ENCODE measurements at regions not wholly inside any gene's neighbourhood (a gene's known extent, or its start where the extent isn't known, plus 50 kb on each side); places are given as distances from the start of the nearest gene placed in this dataset.

DNA sequence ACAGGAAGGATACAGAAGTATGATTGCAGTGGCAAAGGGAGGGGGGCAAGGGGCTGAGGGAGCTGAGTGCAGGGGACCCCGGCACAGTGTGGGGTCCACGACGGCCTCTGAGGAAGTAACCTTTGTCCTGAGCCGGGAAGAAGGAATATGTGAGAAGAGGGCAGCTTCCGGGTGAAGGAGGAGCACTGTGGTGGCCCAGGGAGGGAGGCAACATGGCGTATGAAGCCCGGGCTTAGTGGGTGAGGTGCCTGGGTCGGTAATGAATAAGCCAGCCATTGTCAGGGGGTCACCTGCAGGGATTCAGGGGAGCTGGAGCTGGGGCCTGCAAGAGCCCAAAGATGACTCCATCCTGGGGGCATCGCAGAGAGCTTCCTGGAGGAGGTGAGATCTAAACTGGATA lies 200.4 kb downstream of the FOXD2 start:
- Histone ChIP-seq H3K79me1 (replicated peaks; ENCODE audit: low read length, poor library complexity, severe bottlenecking) (no peaks in the 10 kb centered on the region), H3K4me3 (ENCODE audit: insufficient read depth in 1 of 2, low read depth in 1 of 2, low read length in 2 of 2) (no peak overlapping the region), H4K91ac (ENCODE audit: low read length) (peak overlapping the region; percentile 12), H3K27ac (ENCODE audit: low read length, poor library complexity, severe bottlenecking) (no peak overlapping the region), H3K18ac (ENCODE audit: low read depth in 1 of 2, low read length in 2 of 2) (no peak overlapping the region), H2BK120ac (ENCODE audit: low read depth, low read length) (no peak overlapping the region), H2BK15ac (ENCODE audit: low read depth, poor library complexity, severe bottlenecking) (no peak overlapping the region), H4K8ac (ENCODE audit: low read length) (no peak overlapping the region), H3K36me3 (ENCODE audit: control insufficient read depth in 1 of 2, insufficient read depth in 2 of 2, low read depth in 1 of 2, low read length in 2 of 2) (no peaks in the 10 kb centered on the region), H3K23ac (ENCODE audit: low read length in 2 of 2) (no peak overlapping the region), H2BK12ac (ENCODE audit: low read length in 2 of 2) (no peak overlapping the region), H3K9me3 (ENCODE audit: control insufficient read depth, low read length) (no peaks in the 10 kb centered on the region), H3K27me3 (ENCODE audit: control insufficient read depth in 1 of 2, insufficient read depth in 1 of 2, low read length in 2 of 2) (peaks cover 7 to 22% of the 10 kb centered on the region in 2 experiments), H3K9ac (ENCODE audit: low read length) (no peak overlapping the region), H3K4me1 (ENCODE audit: control insufficient read depth, insufficient read depth, low read depth, low read length) (no peaks in the 10 kb centered on the region), H3K4me2 (ENCODE audit: low read length, poor library complexity, severe bottlenecking) (no peak overlapping the region), H2AFZ (ENCODE audit: low read depth, low read length) (no peak overlapping the region), H2BK5ac (ENCODE audit: low read depth, low read length, poor library complexity, severe bottlenecking) (no peak overlapping the region), H2AK5ac (ENCODE audit: low read length, severe bottlenecking) (no peak overlapping the region), H3K14ac (ENCODE audit: low read length in 2 of 2) (no peak overlapping the region), H3K4ac (ENCODE audit: low read depth in 1 of 2, low read length in 2 of 2) (no peak overlapping the region)
- no peak for DNase-seq
- WGBS, result 79% methylated on average over 9 of the region's 9 CpGs

DNA sequence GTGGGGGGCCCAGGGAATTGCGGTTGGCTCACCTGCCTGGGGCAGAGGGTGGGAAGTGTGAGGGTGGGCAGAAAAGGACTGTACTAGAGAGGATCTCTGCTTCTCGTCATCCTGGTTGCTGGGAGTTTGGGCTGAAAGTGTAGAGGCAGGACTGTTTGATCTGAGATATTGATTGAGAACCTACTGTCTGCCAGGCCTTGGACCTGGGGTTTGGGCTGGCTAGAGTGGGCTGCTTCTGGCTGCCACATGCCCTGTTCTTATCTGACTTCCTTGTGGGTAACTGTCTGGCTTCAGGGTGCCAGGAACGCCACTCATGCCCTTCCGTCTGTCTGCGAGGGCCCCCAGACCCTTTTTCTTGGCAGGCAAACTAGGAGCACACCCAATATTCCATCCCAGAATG lies 200.9 kb downstream of the FOXD2 start:
- Histone ChIP-seq H3K27me3 (ENCODE audit: control insufficient read depth in 1 of 2, insufficient read depth in 1 of 2, low read length in 2 of 2) (peaks cover 10 to 17% of the 10 kb centered on the region in 2 experiments), H3K4me3 (ENCODE audit: insufficient read depth in 1 of 2, low read depth in 1 of 2, low read length in 2 of 2) (no peak overlapping the region), H3K18ac (ENCODE audit: low read depth in 1 of 2, low read length in 2 of 2) (no peak overlapping the region), H3K79me1 (replicated peaks; ENCODE audit: low read length, poor library complexity, severe bottlenecking) (no peaks in the 10 kb centered on the region), H3K27ac (ENCODE audit: low read length, poor library complexity, severe bottlenecking) (no peak overlapping the region), H4K8ac (ENCODE audit: low read length) (no peak overlapping the region), H3K9me3 (ENCODE audit: control insufficient read depth, low read length) (no peaks in the 10 kb centered on the region), H4K91ac (ENCODE audit: low read length) (no peak overlapping the region), H2AFZ (ENCODE audit: low read depth, low read length) (no peak overlapping the region), H2BK12ac (ENCODE audit: low read length in 2 of 2) (no peak overlapping the region), H3K4me1 (ENCODE audit: control insufficient read depth, insufficient read depth, low read depth, low read length) (no peaks in the 10 kb centered on the region), H2BK120ac (ENCODE audit: low read depth, low read length) (no peak overlapping the region), H2AK5ac (ENCODE audit: low read length, severe bottlenecking) (no peak overlapping the region), H3K23ac (ENCODE audit: low read length in 2 of 2) (no peak overlapping the region), H2BK15ac (ENCODE audit: low read depth, poor library complexity, severe bottlenecking) (no peak overlapping the region), H2BK5ac (ENCODE audit: low read depth, low read length, poor library complexity, severe bottlenecking) (no peak overlapping the region), H3K36me3 (ENCODE audit: control insufficient read depth in 1 of 2, insufficient read depth in 2 of 2, low read depth in 1 of 2, low read length in 2 of 2) (no peaks in the 10 kb centered on the region), H3K4ac (ENCODE audit: low read depth in 1 of 2, low read length in 2 of 2) (no peak overlapping the region), H3K4me2 (ENCODE audit: low read length, poor library complexity, severe bottlenecking) (no peak overlapping the region), H3K9ac (ENCODE audit: low read length) (no peak overlapping the region), H3K14ac (ENCODE audit: low read length in 2 of 2) (no peak overlapping the region)
- 91% methylated on average over 5 of the region's 5 CpGs for WGBS
- no peak for DNase-seq

DNA sequence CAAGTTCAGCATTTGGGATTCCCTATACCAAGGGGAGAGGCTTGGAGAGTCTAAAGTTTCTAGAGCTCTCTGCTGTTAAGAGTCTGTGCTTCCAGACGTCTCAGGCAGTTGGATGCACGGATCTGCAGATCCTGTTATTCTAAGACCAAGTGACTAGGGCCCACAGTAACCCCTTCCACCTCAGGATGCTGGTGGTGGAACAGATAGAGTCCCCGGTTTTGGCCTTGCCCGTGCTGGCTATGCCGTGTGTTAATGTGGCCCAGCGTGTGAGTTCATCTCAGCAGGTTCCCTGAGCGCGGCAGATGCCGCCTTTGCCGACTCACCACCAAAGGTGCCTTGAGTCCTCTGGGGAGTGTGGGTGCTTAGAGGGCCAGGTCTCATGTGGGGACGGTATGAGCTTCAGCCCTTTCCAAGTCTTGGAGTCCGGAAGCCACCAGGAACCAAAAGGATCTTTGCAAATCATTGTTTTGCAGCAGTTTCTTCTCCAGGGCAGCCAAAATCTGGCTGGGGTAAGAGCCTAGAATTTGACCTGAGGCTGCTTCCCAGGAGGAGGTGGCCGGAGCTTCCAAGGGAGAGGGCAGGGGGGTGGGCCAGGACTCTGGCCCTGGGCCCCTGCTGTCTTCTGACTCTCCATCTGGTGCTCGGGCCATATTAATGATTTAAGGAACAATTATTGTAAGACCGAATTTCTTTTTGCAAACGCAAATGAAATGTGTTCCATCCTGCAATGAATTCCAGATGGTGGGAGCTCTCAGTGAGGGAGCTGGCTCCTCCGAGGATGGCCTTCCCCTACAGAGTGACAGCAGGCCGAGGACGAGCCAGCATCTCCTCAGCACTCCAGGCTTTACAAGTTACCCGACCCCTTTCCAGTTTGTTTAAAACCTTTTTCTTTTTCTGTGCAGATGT lies 205.7 kb downstream of the FOXD2 start:
- Histone ChIP-seq H3K27ac (ENCODE audit: low read length, poor library complexity, severe bottlenecking) (no peak overlapping the region), H3K18ac (ENCODE audit: low read depth in 1 of 2, low read length in 2 of 2) (no peak overlapping the region), H3K9me3 (ENCODE audit: control insufficient read depth, low read length) (no peaks in the 10 kb centered on the region), H2BK5ac (ENCODE audit: low read depth, low read length, poor library complexity, severe bottlenecking) (no peak overlapping the region), H3K27me3 (ENCODE audit: control insufficient read depth in 1 of 2, insufficient read depth in 1 of 2, low read length in 2 of 2) (peaks cover 19 to 32% of the 10 kb centered on the region in 2 experiments), H3K14ac (ENCODE audit: low read length in 2 of 2) (no peak overlapping the region), H3K4me2 (ENCODE audit: low read length, poor library complexity, severe bottlenecking) (no peak overlapping the region), H3K23ac (ENCODE audit: low read length in 2 of 2) (no peak overlapping the region), H2BK120ac (ENCODE audit: low read depth, low read length) (no peak overlapping the region), H3K9ac (ENCODE audit: low read length) (peak overlapping the region; percentile 47), H2AK5ac (ENCODE audit: low read length, severe bottlenecking) (no peak overlapping the region), H3K79me1 (replicated peaks; ENCODE audit: low read length, poor library complexity, severe bottlenecking) (no peaks in the 10 kb centered on the region), H2BK15ac (ENCODE audit: low read depth, poor library complexity, severe bottlenecking) (no peak overlapping the region), H3K4me1 (ENCODE audit: control insufficient read depth, insufficient read depth, low read depth, low read length) (no peaks in the 10 kb centered on the region), H2BK12ac (ENCODE audit: low read length in 2 of 2) (no peak overlapping the region), H4K91ac (ENCODE audit: low read length) (no peak overlapping the region), H3K4ac (ENCODE audit: low read depth in 1 of 2, low read length in 2 of 2) (no peak overlapping the region), H2AFZ (ENCODE audit: low read depth, low read length) (no peak overlapping the region), H3K4me3 (ENCODE audit: insufficient read depth in 1 of 2, low read depth in 1 of 2, low read length in 2 of 2) (peak overlapping the region in 1 of 2 experiments; percentile 25), H4K8ac (ENCODE audit: low read length) (no peak overlapping the region), H3K36me3 (ENCODE audit: control insufficient read depth in 1 of 2, insufficient read depth in 2 of 2, low read depth in 1 of 2, low read length in 2 of 2) (no peaks in the 10 kb centered on the region)
- 83% methylated on average over 17 of the region's 20 CpGs for WGBS
- DNase-seq, result no peak

DNA sequence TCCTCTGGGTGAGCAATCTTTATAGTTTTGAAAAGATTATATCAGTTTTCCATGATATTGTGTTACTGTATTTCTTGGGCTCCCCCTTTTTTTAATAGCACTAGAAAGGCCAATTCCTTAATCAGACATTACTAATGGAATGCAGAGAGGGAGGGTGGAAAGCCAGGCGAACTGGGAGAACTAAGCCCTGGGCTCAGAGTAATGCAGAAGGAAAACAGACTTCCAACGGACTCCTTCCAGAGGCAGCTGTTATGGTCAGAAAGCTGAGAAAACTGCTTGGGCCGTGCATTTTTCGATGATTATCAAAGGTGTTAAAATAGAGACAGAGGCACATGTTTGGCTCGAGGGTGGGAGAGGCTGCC lies 206.3 kb downstream of the FOXD2 start:
- no peak overlapping the region for H3K27ac ChIP-seq (ENCODE audit: low read length, poor library complexity, severe bottlenecking)
- no peak overlapping the region for H3K4ac ChIP-seq (ENCODE audit: low read depth in 1 of 2, low read length in 2 of 2)
- peak overlapping the region; percentile 47 for H3K9ac ChIP-seq (ENCODE audit: low read length)
- H2BK12ac ChIP-seq (ENCODE audit: low read length in 2 of 2), result no peak overlapping the region
- H3K23ac ChIP-seq (ENCODE audit: low read length in 2 of 2), result no peak overlapping the region
- H3K18ac ChIP-seq (ENCODE audit: low read depth in 1 of 2, low read length in 2 of 2), result no peak overlapping the region
- H2BK5ac ChIP-seq (ENCODE audit: low read depth, low read length, poor library complexity, severe bottlenecking), result no peak overlapping the region
- H3K4me2 ChIP-seq (ENCODE audit: low read length, poor library complexity, severe bottlenecking), result no peak overlapping the region
- H2BK15ac ChIP-seq (ENCODE audit: low read depth, poor library complexity, severe bottlenecking), result no peak overlapping the region
- H4K8ac ChIP-seq (ENCODE audit: low read length), result no peak overlapping the region
- no peak for DNase-seq
- no peak overlapping the region for H2AFZ ChIP-seq (ENCODE audit: low read depth, low read length)
- no peak overlapping the region for H2BK120ac ChIP-seq (ENCODE audit: low read depth, low read length)
- H3K36me3 ChIP-seq (ENCODE audit: control insufficient read depth in 1 of 2, insufficient read depth in 2 of 2, low read depth in 1 of 2, low read length in 2 of 2), result no peaks in the 10 kb centered on the region
- H3K4me3 ChIP-seq (ENCODE audit: insufficient read depth in 1 of 2, low read depth in 1 of 2, low read length in 2 of 2), result no peak overlapping the region
- no peaks in the 10 kb centered on the region for H3K79me1 ChIP-seq (replicated peaks; ENCODE audit: low read length, poor library complexity, severe bottlenecking)
- H3K14ac ChIP-seq (ENCODE audit: low read length in 2 of 2), result no peak overlapping the region
- peaks cover 19 to 32% of the 10 kb centered on the region in 2 experiments for H3K27me3 ChIP-seq (ENCODE audit: control insufficient read depth in 1 of 2, insufficient read depth in 1 of 2, low read length in 2 of 2)
- no peaks in the 10 kb centered on the region for H3K9me3 ChIP-seq (ENCODE audit: control insufficient read depth, low read length)
- H4K91ac ChIP-seq (ENCODE audit: low read length), result no peak overlapping the region
- 72% methylated on average over 5 of the region's 5 CpGs for WGBS
- H2AK5ac ChIP-seq (ENCODE audit: low read length, severe bottlenecking), result no peak overlapping the region
- no peaks in the 10 kb centered on the region for H3K4me1 ChIP-seq (ENCODE audit: control insufficient read depth, insufficient read depth, low read depth, low read length)

All from mesenchymal stem cell (in vitro differentiated cells and primary cell).